Activated CD8-positive, alpha-beta T cell treated with anti-CD3 and anti-CD28 coated beads for 36 hours (primary cell): ENCODE measurements at regions not wholly inside any gene's neighbourhood (a gene's known extent, or its start where the extent isn't known, plus 50 kb on each side); places are given as distances from the start of the nearest gene placed in this dataset.

Source experiments
- ATAC-seq: fragments of 200-7000 bp; cut with Tn5 transposase; one replicate; pipeline ENCODE4 v1.10.0; 2021; ENCODE audit warnings: mild to moderate bottlenecking, moderate library complexity
- CTCF ChIA-PET: fragments of 350-600 bp; sonication (Branson Sonifier 250); formaldehyde crosslinking; loops from one replicate; lab custom pipeline; 2021; ENCODE audit warnings: antibody characterized with exemption; lab: Charles Lee
- POLR2A ChIA-PET: fragments of 350-600 bp; sonication (Branson Sonifier 250); formaldehyde crosslinking; loops from one replicate; lab custom pipeline; 2021; ENCODE audit warnings: antibody characterized with exemption; lab: Charles Lee
- DNase-seq: peaks from one replicate; pipeline ENCODE4 v3.0.0-alpha.2; 2020
- H3K27ac Mint-ChIP-seq: one replicate; pipeline ENCODE4 v1.8.0; 2021; ENCODE audit warnings: mild to moderate bottlenecking, mixed read lengths
- H3K27me3 Mint-ChIP-seq: one replicate; pipeline ENCODE4 v1.8.0; 2021; ENCODE audit warnings: mixed read lengths
- H3K36me3 Mint-ChIP-seq: one replicate; pipeline ENCODE4 v1.8.0; 2021; ENCODE audit warnings: low read depth, mixed read lengths
- H3K4me1 Mint-ChIP-seq: one replicate; pipeline ENCODE4 v1.8.0; 2021; ENCODE audit warnings: low read depth, mixed read lengths
- H3K4me3 Mint-ChIP-seq: one replicate; pipeline ENCODE4 v1.8.0; 2021; ENCODE audit warnings: mild to moderate bottlenecking, moderate library complexity, mixed read lengths
- H3K9me3 Mint-ChIP-seq: one replicate; pipeline ENCODE4 v1.8.0; 2021; ENCODE audit warnings: mixed read lengths
- CTCF ChIP-seq: fragments of 200-600 bp; IDR thresholded peaks from one replicate; pipeline ENCODE4 v1.8.0; 2022; ENCODE audit warnings: antibody characterized with exemption, mild to moderate bottlenecking
- intact Hi-C: fragments of 100-400 bp; cut with micrococcal nuclease; formaldehyde crosslinking; loops from one replicate; pipeline ENCODE4 v1.10.0; 2022

GRCh38 chr22:48565901-48566501, 1261.7 kb downstream of the BRD1 start:
- Mint-ChIP-seq H3K9me3 (peaks cover 13% of the 10 kb centered on the region), H3K27me3 (peaks cover 13% of the 10 kb centered on the region), H3K4me3 (no peak overlapping the region), H3K36me3 (no peaks in the 10 kb centered on the region), H3K27ac (no peak overlapping the region), H3K4me1 (peaks cover 5% of the 10 kb centered on the region)
- intact Hi-C loops: no loop called here
- TF ChIP-seq CTCF: no peak
- ChIA-PET POLR2A (no interaction called here), CTCF (no interaction called here)
- DNase-seq (no peak), ATAC-seq (no peak)

GRCh38 chr22:48564995-48565394, 1262.7 kb downstream of the BRD1 start:
- Mint-ChIP-seq H3K27me3 (peaks cover 11% of the 10 kb centered on the region), H3K9me3 (peaks cover 3% of the 10 kb centered on the region), H3K36me3 (no peaks in the 10 kb centered on the region), H3K27ac (no peak overlapping the region), H3K4me3 (no peak overlapping the region), H3K4me1 (peaks cover 5% of the 10 kb centered on the region)
- ChIA-PET POLR2A (no interaction called here), CTCF (no interaction called here)
- no peak for TF ChIP-seq CTCF
- intact Hi-C loops: no loop called here
- ATAC-seq (no peak), DNase-seq (no peak)

GRCh38 chr22:48563966-48564330, 1263.7 kb downstream of the BRD1 start:
- ATAC-seq (no peak), DNase-seq (no peak)
- Mint-ChIP-seq H3K27ac (no peak overlapping the region), H3K4me1 (peaks cover 5% of the 10 kb centered on the region), H3K36me3 (no peaks in the 10 kb centered on the region), H3K9me3 (no peaks in the 10 kb centered on the region), H3K4me3 (no peak overlapping the region), H3K27me3 (peaks cover 9% of the 10 kb centered on the region)
- intact Hi-C loops: no loop called here
- TF ChIP-seq CTCF: no peak
- ChIA-PET POLR2A (no interaction called here), CTCF (no interaction called here)

GRCh38 chr22:48563118-48563965, 1264.3 kb downstream of the BRD1 start:
- H3K36me3 Mint-ChIP-seq: no peaks in the 10 kb centered on the region
- H3K4me3 Mint-ChIP-seq: no peak overlapping the region
- no peaks in the 10 kb centered on the region for H3K9me3 Mint-ChIP-seq
- no peak for TF ChIP-seq CTCF
- H3K4me1 Mint-ChIP-seq: peaks cover 5% of the 10 kb centered on the region
- no peak overlapping the region for H3K27ac Mint-ChIP-seq
- ChIA-PET POLR2A (no interaction called here), CTCF (no interaction called here)
- peaks cover 9% of the 10 kb centered on the region for H3K27me3 Mint-ChIP-seq
- DNase-seq: no peak
- intact Hi-C loops: no loop called here
- ATAC-seq: no peak

GRCh38 chr22:48561676-48562075, 1266.0 kb downstream of the BRD1 start:
- no peak overlapping the region for H3K27ac Mint-ChIP-seq
- no peak overlapping the region for H3K4me3 Mint-ChIP-seq
- H3K9me3 Mint-ChIP-seq: no peaks in the 10 kb centered on the region
- ChIA-PET CTCF (no interaction called here), POLR2A (no interaction called here)
- intact Hi-C loops: no loop called here
- H3K36me3 Mint-ChIP-seq: no peaks in the 10 kb centered on the region
- H3K4me1 Mint-ChIP-seq: peaks cover under 1% of the 10 kb centered on the region
- TF ChIP-seq CTCF: no peak
- ATAC-seq: no peak
- peaks cover 1% of the 10 kb centered on the region for H3K27me3 Mint-ChIP-seq
- no peak for DNase-seq
